GM19239 (cell line): ENCODE measurements at regions not wholly inside any gene's neighbourhood (a gene's known extent, or its start where the extent isn't known, plus 50 kb on each side); places are given as distances from the start of the nearest gene placed in this dataset.
"Not testable (repeated sequence)": the region's sequence is repeated elsewhere in the genome, so short reads cannot be mapped to it uniquely, and the experiment has no call there.

ENCODE experiments used
- DNase-seq: peaks from one replicate; pipeline ENCODE4 v3.0.0; 2011; ENCODE audit warnings: low spot score; ENCODE audit not compliant: insufficient read length
- FAIRE-seq: peaks from 2 replicates; lab custom pipeline; 2011; peaks lifted over from hg19 to GRCh38; lab: Jason Lieb, UNC

- FAIRE-seq (no peak), DNase-seq (no peak)
Observed at GRCh38 chr21:22351076-22351475, 1352.9 kb downstream of the NCAM2 start.

GRCh38 chr21:22352088-22352487, 1353.9 kb downstream of the NCAM2 start:
- FAIRE-seq, result no peak
- DNase-seq, result no peak

DNA sequence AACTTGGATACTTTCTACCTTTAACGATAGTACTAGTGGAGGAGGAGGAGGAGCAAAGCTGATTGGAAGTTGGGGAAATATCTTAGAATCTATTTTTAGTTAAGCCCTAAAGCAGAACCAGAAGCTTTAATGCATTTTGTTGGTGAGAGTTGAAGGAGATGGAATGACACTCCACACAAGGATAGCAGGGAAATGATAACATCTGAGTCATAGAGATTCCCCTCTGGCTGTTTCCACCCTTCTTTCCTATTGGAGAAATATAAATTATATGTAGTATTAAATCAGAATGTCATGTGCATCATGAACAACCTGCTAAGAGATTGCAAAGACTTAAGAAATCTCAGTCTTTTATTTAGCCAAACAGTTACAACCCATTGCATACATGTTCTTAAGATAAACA, 1357.7 kb downstream of the NCAM2 start:
- FAIRE-seq, result no peak

GRCh38 chr21:22356663-22357062, 1358.5 kb downstream of the NCAM2 start:
- FAIRE-seq, result no peak
- no peak for DNase-seq

More for the DNA sequence above, 1357.7 kb downstream of the NCAM2 start:
- no peak for DNase-seq

DNA sequence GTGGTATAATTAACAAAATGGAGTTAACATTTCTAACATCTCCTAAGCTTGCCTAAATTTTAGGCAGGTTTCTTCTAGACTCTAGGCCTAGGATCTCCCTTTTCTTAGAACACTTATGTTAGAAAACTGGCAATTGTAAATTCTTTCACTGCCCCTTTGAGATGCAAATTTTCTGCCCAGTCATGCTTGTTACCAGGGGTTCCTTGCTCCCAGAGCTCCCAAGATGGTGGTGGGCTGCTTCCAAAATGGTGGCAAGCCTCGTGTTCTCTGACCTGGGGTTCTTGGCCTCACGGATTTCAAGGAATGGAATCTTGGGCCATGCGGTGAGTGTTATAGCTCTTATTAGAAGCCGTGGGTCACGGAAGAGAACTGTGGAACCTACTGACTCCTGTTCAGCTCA, 1361.4 kb downstream of the NCAM2 start:
- not testable (repeated sequence) for FAIRE-seq, DNase-seq

GRCh38 chr21:22363504-22363903, 1365.3 kb downstream of the NCAM2 start:
- FAIRE-seq (no peak), DNase-seq (no peak)

GRCh38 chr21:22364163-22364562, 1366.0 kb downstream of the NCAM2 start:
- FAIRE-seq (no peak), DNase-seq (no peak)

- FAIRE-seq (no peak), DNase-seq (no peak)
Observed at GRCh38 chr21:22374218-22374969, 1376.2 kb downstream of the NCAM2 start.

GRCh38 chr21:22377795-22378194, 1379.6 kb downstream of the NCAM2 start:
- not testable (repeated sequence) for DNase-seq, FAIRE-seq

DNA sequence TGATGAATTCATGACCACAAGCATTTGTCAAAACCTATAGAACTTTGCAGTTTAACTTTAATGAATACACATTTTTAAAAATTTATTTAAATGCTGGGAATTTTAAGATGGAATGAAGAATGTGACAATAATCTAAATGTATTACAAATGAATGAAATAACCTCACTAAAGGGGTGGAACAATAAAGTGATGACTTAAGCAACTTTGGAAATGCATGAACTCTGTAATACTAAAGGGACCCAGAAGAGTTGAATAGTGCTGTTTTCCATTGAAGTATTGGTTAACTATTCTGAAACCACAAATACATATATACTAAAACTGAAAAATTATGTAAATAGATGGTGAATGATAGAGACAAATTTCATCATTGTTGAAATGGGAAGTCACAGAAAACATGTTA, 1395.1 kb downstream of the NCAM2 start:
- DNase-seq (no peak), FAIRE-seq (no peak)

- no peak for DNase-seq
- FAIRE-seq, result no peak
Observed at GRCh38 chr21:22395965-22396364, 1397.8 kb downstream of the NCAM2 start.

DNA sequence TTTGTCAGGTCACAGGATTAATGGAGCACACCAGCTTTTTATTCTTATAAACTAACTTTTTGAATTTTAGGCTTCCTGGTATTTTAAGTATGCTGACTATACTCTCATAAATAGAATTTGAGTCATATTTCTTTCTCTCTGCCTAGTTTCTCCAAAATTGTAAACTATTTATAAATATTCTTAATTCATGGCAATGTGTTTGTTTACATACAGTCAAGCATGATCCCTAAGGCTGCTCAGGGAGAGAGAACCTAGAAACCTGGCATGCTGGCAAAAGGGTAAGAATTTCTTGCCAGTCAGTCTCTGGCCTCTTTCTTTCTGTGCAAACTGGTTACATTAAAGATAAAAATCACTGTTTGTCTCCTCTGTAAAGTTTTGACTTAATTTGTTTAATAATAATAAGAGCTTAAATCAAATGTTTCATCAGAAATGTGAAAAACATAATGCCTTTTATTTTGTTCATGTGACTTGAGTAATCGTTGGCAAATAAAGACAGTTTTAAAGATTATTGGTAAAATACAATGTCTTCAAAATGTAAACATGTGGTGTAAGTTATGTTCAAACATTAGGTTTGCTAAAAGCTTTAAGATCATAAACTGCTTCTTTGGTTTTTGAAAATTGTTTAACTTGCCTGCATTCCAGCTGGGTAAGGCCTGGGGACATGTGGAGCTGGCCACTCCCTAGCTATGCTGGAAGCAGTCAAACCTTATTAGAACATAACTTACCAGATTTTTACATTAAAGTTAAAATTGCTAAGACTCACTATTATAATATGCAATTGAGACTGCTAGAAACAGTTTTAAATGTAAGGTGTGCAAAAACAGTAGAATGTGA, 1401.7 kb downstream of the NCAM2 start:
- FAIRE-seq (no peak), DNase-seq (no peak)

GRCh38 chr21:22409571-22409970, 1411.4 kb downstream of the NCAM2 start:
- FAIRE-seq (no peak), DNase-seq (no peak)

GRCh38 chr21:22416555-22416954, 1418.3 kb downstream of the NCAM2 start:
- no peak for DNase-seq
- no peak for FAIRE-seq

DNA sequence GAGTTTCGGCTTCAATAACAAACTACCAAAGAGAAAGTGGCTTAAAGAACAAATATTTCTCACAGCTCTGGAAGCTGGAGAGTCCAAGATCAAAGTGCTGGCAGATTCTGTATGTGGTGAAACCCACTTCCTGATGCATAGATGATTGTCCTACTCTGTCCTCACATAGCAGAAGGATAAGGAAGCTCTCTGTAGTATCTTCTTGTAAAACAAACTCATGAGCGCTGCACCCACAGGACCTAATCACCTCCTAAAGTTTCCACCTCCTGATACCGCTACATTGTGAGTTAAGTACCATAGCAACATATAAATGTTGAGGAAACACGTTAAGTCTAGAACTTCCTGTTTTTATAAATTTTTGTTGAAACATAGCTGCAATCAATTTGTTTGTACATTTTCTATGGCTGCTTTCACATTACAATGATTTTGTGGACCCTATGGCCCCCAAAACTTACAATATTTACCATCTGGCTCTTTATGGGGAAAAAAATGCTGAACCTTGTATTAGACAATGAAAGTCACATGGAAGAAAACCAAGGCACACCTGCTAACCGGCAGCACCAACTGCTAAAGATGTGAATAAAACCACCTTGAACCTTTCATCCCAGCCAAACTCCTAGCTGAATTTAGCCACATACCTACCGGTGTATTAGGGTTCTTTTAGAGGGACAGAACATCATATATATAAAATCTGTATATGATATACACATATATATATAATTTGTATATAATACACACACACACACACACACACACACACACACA, 1423.4 kb downstream of the NCAM2 start:
- FAIRE-seq (no peak), DNase-seq (no peak)

DNA sequence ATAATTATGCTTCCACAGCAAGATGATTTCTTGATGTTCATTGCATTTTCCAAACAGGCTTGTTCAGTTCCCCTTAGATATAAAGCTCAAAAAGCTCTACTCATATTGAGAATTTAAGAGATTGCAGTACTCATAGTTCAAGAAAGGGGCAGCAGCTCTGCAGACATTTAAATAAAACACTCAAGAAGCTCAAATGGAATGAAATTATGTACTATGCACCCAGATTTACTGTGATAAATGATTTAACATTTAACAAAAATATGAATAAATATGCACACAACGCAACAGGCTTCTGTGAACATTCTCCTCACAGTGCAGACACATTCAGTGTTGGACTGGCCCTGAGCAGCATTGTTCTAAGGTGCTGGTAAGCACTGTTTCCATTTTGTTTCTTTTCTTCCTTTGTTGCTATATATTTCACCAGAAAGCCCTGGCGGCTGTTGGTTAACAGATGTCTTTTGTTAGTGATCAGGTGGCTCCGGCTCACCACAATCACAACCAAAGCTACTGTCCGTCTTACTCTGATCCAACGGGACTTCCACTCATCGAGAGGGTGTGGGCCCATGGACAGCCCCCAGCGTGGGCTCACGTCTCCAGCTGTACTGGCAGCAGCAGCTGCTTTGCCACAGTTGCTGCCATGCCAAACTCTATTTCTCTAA, 1440.3 kb downstream of the NCAM2 start:
- no peak for DNase-seq
- no peak for FAIRE-seq

DNA sequence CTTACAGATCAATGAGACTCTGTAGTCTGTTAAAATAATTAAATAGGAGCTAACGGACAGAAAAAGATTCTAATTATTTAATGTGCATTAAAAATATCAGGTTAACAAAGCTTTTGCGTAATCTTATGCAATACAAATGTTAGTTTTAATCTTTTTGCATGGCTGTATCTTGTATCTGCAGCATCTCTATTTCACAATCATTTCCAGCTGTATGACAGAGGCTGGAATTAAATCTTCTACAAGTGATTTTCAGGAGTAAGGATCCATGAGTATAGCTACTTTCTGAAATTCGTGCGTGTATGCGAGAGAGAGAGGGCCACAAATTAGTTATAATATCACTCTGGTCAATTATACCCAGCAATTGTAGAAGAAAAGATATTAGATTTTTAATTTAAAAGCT, 1446.8 kb downstream of the NCAM2 start:
- no peak for DNase-seq
- no peak for FAIRE-seq

- DNase-seq, result no peak
- FAIRE-seq, result no peak
Observed at GRCh38 chr21:22450507-22450906, 1452.3 kb downstream of the NCAM2 start.

DNA sequence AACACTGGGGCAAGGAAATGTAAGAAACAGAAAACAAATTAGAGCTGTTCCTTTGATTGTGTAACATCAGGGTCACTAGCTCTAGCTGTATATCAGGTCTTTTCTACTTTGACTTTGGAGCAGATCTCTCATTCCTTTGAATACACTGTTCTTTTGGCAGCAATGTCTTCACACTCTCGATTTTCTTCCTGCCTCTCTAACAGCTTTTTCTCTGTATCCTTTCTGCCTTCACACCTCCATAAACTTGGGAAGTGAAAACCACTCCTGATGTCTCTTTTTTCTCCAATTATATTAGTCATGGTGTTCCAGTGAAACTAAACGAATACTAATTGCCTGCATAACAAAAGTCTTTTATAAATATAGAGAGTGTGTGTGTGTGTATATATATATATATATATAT, 1458.0 kb downstream of the NCAM2 start:
- no peak for FAIRE-seq
- no peak for DNase-seq

DNA sequence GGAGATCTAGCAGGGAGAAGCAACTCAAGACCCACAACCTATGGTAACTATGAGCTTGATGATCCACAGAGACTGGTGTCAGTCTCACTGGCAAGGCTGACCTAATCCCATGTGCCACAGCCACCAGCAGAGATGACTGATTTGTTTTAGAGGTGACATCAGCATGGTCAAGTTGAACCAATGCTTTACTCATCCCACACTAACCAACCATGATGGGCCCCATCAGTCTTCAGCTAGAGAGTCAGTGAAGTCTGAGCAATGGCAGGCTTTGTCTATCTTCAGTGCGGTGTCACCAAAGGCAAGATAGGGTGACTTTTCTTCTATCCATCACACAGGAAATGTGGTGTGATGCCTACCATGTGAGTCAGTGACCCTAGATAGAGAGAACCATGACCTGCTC, 1470.7 kb downstream of the NCAM2 start:
- DNase-seq, result no peak

More for the DNA sequence above, 1470.7 kb downstream of the NCAM2 start:
- no peak for FAIRE-seq
